ENCODE measurements at regions not wholly inside any gene's neighbourhood (a gene's known extent, or its start where the extent isn't known, plus 50 kb on each side); places are given as distances from the start of the nearest gene placed in this dataset.

- Mint-ChIP-seq H3K4me1 (no peaks in the 10 kb centered on the region), H3K27me3 (ENCODE audit: low read depth in 2 of 2) (no peaks in the 10 kb centered on the region), H3K27ac (no peak overlapping the region), H3K9me3 (peaks cover 7 to 10% of the 10 kb centered on the region in 2 donors), H3K4me3 (no peak overlapping the region), H3K36me3 (no peaks in the 10 kb centered on the region)
- H3K4me3 ChIP-seq (ENCODE audit: low read length): no peak overlapping the region
- H3K9me3 ChIP-seq (ENCODE audit: control insufficient read depth, insufficient read depth, low read length): no peaks in the 10 kb centered on the region
- no peaks in the 10 kb centered on the region for H3K27me3 ChIP-seq (ENCODE audit: control insufficient read depth, insufficient read depth, low read length)
- no peaks in the 10 kb centered on the region for H3K4me1 ChIP-seq (ENCODE audit: control insufficient read depth, insufficient read depth, low read length)
- TF ChIP-seq, protein P1, sequence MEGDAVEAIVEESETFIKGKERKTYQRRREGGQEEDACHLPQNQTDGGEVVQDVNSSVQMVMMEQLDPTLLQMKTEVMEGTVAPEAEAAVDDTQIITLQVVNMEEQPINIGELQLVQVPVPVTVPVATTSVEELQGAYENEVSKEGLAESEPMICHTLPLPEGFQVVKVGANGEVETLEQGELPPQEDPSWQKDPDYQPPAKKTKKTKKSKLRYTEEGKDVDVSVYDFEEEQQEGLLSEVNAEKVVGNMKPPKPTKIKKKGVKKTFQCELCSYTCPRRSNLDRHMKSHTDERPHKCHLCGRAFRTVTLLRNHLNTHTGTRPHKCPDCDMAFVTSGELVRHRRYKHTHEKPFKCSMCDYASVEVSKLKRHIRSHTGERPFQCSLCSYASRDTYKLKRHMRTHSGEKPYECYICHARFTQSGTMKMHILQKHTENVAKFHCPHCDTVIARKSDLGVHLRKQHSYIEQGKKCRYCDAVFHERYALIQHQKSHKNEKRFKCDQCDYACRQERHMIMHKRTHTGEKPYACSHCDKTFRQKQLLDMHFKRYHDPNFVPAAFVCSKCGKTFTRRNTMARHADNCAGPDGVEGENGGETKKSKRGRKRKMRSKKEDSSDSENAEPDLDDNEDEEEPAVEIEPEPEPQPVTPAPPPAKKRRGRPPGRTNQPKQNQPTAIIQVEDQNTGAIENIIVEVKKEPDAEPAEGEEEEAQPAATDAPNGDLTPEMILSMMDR (IDR thresholded peaks at IDR 0.05): no peak
- DNase-seq (no peak), ATAC-seq (no peak)
- H3K36me3 ChIP-seq (ENCODE audit: control insufficient read depth, insufficient read depth, low read length): no peaks in the 10 kb centered on the region
- H3K27ac ChIP-seq (ENCODE audit: low read length): no peak overlapping the region
- intact Hi-C loops (cut with micrococcal nuclease): no loop called here
- 94% methylated on average over 1 of the region's 2 CpGs for WGBS (ENCODE audit: insufficient coverage)
Measured at GRCh38 chr10:111703986-111704385, 479.6 kb downstream of the GPAM start.

DNA sequence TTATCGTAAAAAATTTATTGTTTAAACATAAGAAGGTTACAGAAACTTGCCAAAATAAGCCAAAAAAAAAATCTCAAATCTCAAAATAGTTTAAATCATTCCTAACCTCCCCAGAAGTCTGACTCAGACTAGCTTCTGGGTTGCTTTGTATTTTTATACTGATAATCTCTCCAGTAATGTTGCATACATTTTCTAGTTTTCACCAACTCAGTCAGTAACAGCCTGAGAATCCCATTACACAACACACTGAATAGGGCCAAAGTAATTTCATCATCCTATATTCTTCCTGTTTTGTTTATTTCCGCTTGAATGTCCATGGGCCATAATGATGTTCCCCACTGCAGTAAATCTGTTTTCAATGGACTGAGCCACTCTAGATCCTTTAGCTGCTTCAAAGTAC is 478.5 kb downstream of the GPAM start:
- intact Hi-C loops (cut with micrococcal nuclease): no loop called here
- TF ChIP-seq, protein P1 (IDR thresholded peaks at IDR 0.05): no peak
- no peaks in the 10 kb centered on the region for H3K36me3 Mint-ChIP-seq
- DNase-seq: no peak
- ATAC-seq: no peak
- no peaks in the 10 kb centered on the region for H3K4me1 ChIP-seq (ENCODE audit: control insufficient read depth, insufficient read depth, low read length)
- H3K9me3 ChIP-seq (ENCODE audit: control insufficient read depth, insufficient read depth, low read length): no peaks in the 10 kb centered on the region
- no peaks in the 10 kb centered on the region for H3K27me3 Mint-ChIP-seq (ENCODE audit: low read depth in 2 of 2)
- H3K9me3 Mint-ChIP-seq: peaks cover 7 to 15% of the 10 kb centered on the region in 2 donors
- H3K36me3 ChIP-seq (ENCODE audit: control insufficient read depth, insufficient read depth, low read length): no peaks in the 10 kb centered on the region
- H3K27ac Mint-ChIP-seq: no peak overlapping the region
- H3K4me1 Mint-ChIP-seq: no peaks in the 10 kb centered on the region
- H3K27ac ChIP-seq (ENCODE audit: low read length): no peak overlapping the region
- 96% methylated on average over 1 of the region's 2 CpGs for WGBS (ENCODE audit: insufficient coverage)
- no peak overlapping the region for H3K4me3 ChIP-seq (ENCODE audit: low read length)
- H3K27me3 ChIP-seq (ENCODE audit: control insufficient read depth, insufficient read depth, low read length): no peaks in the 10 kb centered on the region
- H3K4me3 Mint-ChIP-seq: no peak overlapping the region

GRCh38 chr10:111706331-111706730 is 477.2 kb downstream of the GPAM start:
- H3K4me3 Mint-ChIP-seq: no peak overlapping the region
- H3K4me1 Mint-ChIP-seq: no peaks in the 10 kb centered on the region
- no peaks in the 10 kb centered on the region for H3K27me3 Mint-ChIP-seq (ENCODE audit: low read depth in 2 of 2)
- peaks cover 10 to 13% of the 10 kb centered on the region in 2 donors for H3K9me3 Mint-ChIP-seq
- no peak overlapping the region for H3K4me3 ChIP-seq (ENCODE audit: low read length)
- intact Hi-C loops (cut with micrococcal nuclease): no loop called here
- ATAC-seq (no peak), DNase-seq (no peak)
- TF ChIP-seq, protein P1 (IDR thresholded peaks at IDR 0.05): no peak
- no peak overlapping the region for H3K27ac Mint-ChIP-seq
- H3K4me1 ChIP-seq (ENCODE audit: control insufficient read depth, insufficient read depth, low read length): no peaks in the 10 kb centered on the region
- no peak overlapping the region for H3K27ac ChIP-seq (ENCODE audit: low read length)
- no peaks in the 10 kb centered on the region for H3K36me3 Mint-ChIP-seq
- no peaks in the 10 kb centered on the region for H3K9me3 ChIP-seq (ENCODE audit: control insufficient read depth, insufficient read depth, low read length)
- no peaks in the 10 kb centered on the region for H3K27me3 ChIP-seq (ENCODE audit: control insufficient read depth, insufficient read depth, low read length)
- H3K36me3 ChIP-seq (ENCODE audit: control insufficient read depth, insufficient read depth, low read length): no peaks in the 10 kb centered on the region
- 87% methylated on average over 4 of the region's 4 CpGs for WGBS (ENCODE audit: insufficient coverage)

DNA sequence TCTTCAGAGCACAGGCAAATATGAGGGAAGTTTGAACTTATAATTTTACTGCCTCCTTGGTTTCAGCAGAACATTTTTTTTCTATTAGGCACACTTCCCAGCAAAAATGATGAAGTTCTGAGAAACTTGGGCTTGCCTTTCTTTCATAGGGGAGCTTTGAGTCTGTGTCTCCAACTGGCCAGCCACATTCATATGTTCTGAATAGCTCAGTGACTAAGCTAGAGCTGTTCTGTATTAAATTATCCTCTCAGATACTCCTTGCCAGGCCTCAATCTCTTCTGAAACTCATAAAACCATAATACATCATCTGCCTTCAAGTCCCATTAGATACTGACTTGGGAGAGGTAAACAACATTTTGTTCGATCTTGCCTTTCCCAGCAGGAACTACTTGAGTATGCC is 476.5 kb downstream of the GPAM start:
- no peaks in the 10 kb centered on the region for H3K27me3 Mint-ChIP-seq (ENCODE audit: low read depth in 2 of 2)
- intact Hi-C loops (cut with micrococcal nuclease): no loop called here
- 82% methylated on average over 1 of the region's 1 CpG for WGBS (ENCODE audit: insufficient coverage)
- Histone ChIP-seq H3K4me3 (ENCODE audit: low read length) (no peak overlapping the region), H3K4me1 (ENCODE audit: control insufficient read depth, insufficient read depth, low read length) (no peaks in the 10 kb centered on the region), H3K9me3 (ENCODE audit: control insufficient read depth, insufficient read depth, low read length) (no peaks in the 10 kb centered on the region), H3K36me3 (ENCODE audit: control insufficient read depth, insufficient read depth, low read length) (no peaks in the 10 kb centered on the region), H3K27ac (ENCODE audit: low read length) (no peak overlapping the region), H3K27me3 (ENCODE audit: control insufficient read depth, insufficient read depth, low read length) (no peaks in the 10 kb centered on the region)
- H3K9me3 Mint-ChIP-seq: peaks cover 13 to 15% of the 10 kb centered on the region in 2 donors
- DNase-seq (no peak), ATAC-seq (no peak)
- H3K4me3 Mint-ChIP-seq: no peak overlapping the region
- no peak overlapping the region for H3K27ac Mint-ChIP-seq
- TF ChIP-seq, protein P1 (IDR thresholded peaks at IDR 0.05): no peak
- no peaks in the 10 kb centered on the region for H3K4me1 Mint-ChIP-seq
- no peaks in the 10 kb centered on the region for H3K36me3 Mint-ChIP-seq
